Left lung (tissue), 4 donors: ENCODE measurements at regions not wholly inside any gene's neighbourhood (a gene's known extent, or its start where the extent isn't known, plus 50 kb on each side); places are given as distances from the start of the nearest gene placed in this dataset.
A peak's percentile ranks its signal among the peaks of the same experiment; 100 is the strongest.

Experiments
- ATAC-seq: fragments of 200-7000 bp; cut with Tn5 transposase; one replicate; pipeline ENCODE4 v1.9.1; 2020; ENCODE audit warnings: moderate library complexity
- DNase-seq, 4 donors: peaks; one replicate each; pipeline ENCODE4 v3.0.0-alpha.2; 2013 to 2020
- H3K27ac ChIP-seq, 2 donors: fragments of 200-600 bp; sonication (generic) in 1 of 2; one replicate each; pipeline versions ENCODE4 v1.5.0 to v1.8.0; 2020 to 2021
- H3K27me3 ChIP-seq, 2 donors: fragments of 200-600 bp; sonication (generic) in 1 of 2; one replicate each; pipeline versions ENCODE4 v1.5.0 to v1.8.0; 2020 to 2021
- H3K36me3 ChIP-seq, 2 donors: fragments of 200-600 bp; sonication (generic) in 1 of 2; one replicate each; pipeline versions ENCODE4 v1.5.0 to v1.8.0; 2020 to 2021
- H3K4me1 ChIP-seq, 2 donors: fragments of 200-600 bp; one replicate each; pipeline ENCODE4 v1.8.0; 2021
- H3K4me3 ChIP-seq, 2 donors: fragments of 200-600 bp; sonication (generic) in 1 of 2; one replicate each; pipeline versions ENCODE4 v1.5.0 to v1.8.0; 2020 to 2021; ENCODE audit warnings: mild to moderate bottlenecking in 1 of 2
- H3K9me3 ChIP-seq, 2 donors: fragments of 200-600 bp; sonication (generic) in 1 of 2; one replicate each; pipeline versions ENCODE4 v1.5.0 to v1.8.0; 2020 to 2021
- intact Hi-C, 2 donors: fragments of 100-400 bp; cut with DNase I; formaldehyde crosslinking; loops; one replicate each; pipeline versions ENCODE4 v1.11.2 to v1.14.2; 2022
- TF ChIP-seq, protein P1 (sequence below), 2 donors: fragments of 200-600 bp; sonication (generic) in 1 of 2; IDR thresholded peaks; one replicate each; pipeline versions ENCODE4 v1.5.0 to v1.8.0; 2021; ENCODE audit warnings: antibody characterized with exemption in 2 of 2
- donor health status: DM: no; HTN: yes; CAD: no.
- donor health status: DM: no; HTN: no; CAD: no.

DNA sequence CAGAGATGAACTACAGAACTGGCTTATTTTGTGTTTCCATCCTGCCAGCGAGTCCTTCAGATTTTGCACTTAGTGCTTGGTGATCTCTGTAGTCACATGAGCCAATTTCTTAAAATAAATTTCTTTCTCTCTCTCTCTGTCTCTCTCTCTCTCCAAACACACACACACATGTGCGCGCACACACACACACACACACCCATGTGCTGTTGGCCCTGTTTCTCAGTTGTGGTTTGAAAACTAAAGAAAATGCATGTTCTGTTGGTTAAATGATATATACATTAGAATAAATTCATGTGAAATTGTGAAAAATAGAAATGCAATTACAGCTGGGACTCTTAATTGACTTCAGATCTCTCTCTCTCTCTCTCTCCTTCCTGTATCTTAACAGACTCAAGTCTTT lies 399.3 kb downstream of the FAT4 start:
- DNase-seq (no peak), ATAC-seq (no peak)
- Histone ChIP-seq H3K27ac (no peak overlapping the region), H3K9me3 (no peaks in the 10 kb centered on the region), H3K4me3 (no peak overlapping the region), H3K4me1 (no peaks in the 10 kb centered on the region), H3K36me3 (no peaks in the 10 kb centered on the region), H3K27me3 (no peaks in the 10 kb centered on the region)
- intact Hi-C loops = no loop called here
- TF ChIP-seq, protein P1, sequence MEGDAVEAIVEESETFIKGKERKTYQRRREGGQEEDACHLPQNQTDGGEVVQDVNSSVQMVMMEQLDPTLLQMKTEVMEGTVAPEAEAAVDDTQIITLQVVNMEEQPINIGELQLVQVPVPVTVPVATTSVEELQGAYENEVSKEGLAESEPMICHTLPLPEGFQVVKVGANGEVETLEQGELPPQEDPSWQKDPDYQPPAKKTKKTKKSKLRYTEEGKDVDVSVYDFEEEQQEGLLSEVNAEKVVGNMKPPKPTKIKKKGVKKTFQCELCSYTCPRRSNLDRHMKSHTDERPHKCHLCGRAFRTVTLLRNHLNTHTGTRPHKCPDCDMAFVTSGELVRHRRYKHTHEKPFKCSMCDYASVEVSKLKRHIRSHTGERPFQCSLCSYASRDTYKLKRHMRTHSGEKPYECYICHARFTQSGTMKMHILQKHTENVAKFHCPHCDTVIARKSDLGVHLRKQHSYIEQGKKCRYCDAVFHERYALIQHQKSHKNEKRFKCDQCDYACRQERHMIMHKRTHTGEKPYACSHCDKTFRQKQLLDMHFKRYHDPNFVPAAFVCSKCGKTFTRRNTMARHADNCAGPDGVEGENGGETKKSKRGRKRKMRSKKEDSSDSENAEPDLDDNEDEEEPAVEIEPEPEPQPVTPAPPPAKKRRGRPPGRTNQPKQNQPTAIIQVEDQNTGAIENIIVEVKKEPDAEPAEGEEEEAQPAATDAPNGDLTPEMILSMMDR (IDR thresholded peaks at IDR 0.05) = no peak

GRCh38 chr4:125714845-125715244 lies 400.1 kb downstream of the FAT4 start:
- ATAC-seq = no peak
- Histone ChIP-seq H3K4me3 (no peak overlapping the region), H3K4me1 (no peaks in the 10 kb centered on the region), H3K27me3 (no peaks in the 10 kb centered on the region), H3K36me3 (no peaks in the 10 kb centered on the region), H3K9me3 (no peaks in the 10 kb centered on the region), H3K27ac (no peak overlapping the region)
- DNase-seq = no peak
- intact Hi-C loops = no loop called here
- TF ChIP-seq, protein P1 (IDR thresholded peaks at IDR 0.05) = no peak

DNA sequence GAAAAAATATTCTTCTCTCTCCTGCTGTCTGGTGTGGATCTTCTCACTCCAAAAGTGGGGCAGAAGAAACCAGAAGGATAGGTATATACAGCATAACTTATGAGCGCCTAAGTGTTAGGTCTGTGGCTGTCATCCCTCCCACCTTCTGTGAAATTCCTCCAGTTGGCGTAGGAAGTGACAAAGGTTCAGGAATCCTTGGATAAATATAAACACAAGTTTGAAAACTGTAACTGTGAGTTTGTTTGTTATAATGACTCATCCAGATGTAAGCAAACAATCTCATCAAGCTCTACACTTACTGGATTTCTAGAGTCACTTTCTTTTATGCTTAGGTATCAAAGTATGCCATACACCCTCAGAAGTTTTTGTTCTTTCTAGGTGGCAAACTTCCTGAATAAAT lies 405.2 kb downstream of the FAT4 start:
- ATAC-seq (peak; percentile 31), DNase-seq (no peak)
- Histone ChIP-seq H3K36me3 (no peaks in the 10 kb centered on the region), H3K4me3 (no peak overlapping the region), H3K27ac (no peak overlapping the region), H3K9me3 (no peaks in the 10 kb centered on the region), H3K4me1 (no peaks in the 10 kb centered on the region), H3K27me3 (no peaks in the 10 kb centered on the region)
- TF ChIP-seq, protein P1 (IDR thresholded peaks at IDR 0.05) = no peak
- intact Hi-C loops = no loop called here

DNA sequence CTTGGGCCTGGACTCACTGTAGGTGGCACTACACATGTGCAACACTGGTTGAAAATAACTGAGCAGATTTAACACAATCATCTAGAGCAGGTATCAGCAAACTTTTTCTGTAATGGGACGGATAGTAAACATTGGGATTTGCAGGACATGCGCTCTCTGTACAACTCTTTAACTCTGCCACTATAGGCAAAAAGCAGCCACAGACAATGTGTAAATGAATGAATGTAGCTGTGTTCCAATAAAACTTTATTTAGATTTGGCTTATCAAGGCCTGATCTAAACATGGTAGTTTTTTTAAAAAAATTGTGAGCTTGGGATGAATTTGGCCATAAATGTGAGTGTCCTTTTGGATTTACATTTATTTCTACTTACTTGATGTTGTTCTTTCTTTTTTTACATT lies 407.3 kb downstream of the FAT4 start:
- H3K27me3 ChIP-seq = no peaks in the 10 kb centered on the region
- ATAC-seq = no peak
- no peaks in the 10 kb centered on the region for H3K4me1 ChIP-seq
- no peaks in the 10 kb centered on the region for H3K36me3 ChIP-seq
- no peak overlapping the region for H3K27ac ChIP-seq
- no peak for DNase-seq
- TF ChIP-seq, protein P1 (IDR thresholded peaks at IDR 0.05) = no peak
- intact Hi-C loops = no loop called here
- H3K4me3 ChIP-seq = no peak overlapping the region
- no peaks in the 10 kb centered on the region for H3K9me3 ChIP-seq

DNA sequence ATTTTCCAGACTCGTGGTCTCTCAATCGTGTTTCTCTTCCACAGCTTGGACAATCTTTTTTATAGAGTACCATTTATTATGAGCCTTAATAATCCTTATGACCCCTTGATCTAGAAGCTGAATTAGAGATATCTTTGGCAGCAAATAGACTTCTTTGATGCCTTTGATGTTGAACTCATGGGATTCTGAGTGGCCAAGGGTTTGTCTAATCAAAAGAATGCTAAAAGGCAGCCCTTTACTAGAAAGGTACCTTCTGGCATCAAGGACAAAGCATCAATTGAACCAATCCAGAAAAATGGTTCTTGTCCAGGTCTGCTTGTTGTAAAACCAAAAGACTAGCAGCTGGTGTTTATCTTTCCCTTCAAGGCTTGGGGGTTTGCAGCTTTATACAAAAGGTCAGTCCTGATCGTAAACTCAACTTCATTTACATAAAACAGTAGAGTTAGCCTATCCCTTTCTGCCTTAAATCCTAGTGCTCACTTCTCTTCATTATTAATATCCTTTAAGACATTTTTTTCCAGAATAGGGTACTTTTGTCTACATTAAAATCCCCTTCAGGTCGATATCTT lies 411.3 kb downstream of the FAT4 start:
- Histone ChIP-seq H3K9me3 (no peaks in the 10 kb centered on the region), H3K27ac (no peak overlapping the region), H3K36me3 (no peaks in the 10 kb centered on the region), H3K27me3 (no peaks in the 10 kb centered on the region), H3K4me3 (no peak overlapping the region), H3K4me1 (peaks cover 0 to 4% of the 10 kb centered on the region in 2 donors)
- no peak for DNase-seq
- intact Hi-C loops = no loop called here
- TF ChIP-seq, protein P1 (IDR thresholded peaks at IDR 0.05) = no peak
- no peak for ATAC-seq
